GM18502 (cell line): ENCODE measurements at regions not wholly inside any gene's neighbourhood (a gene's known extent, or its start where the extent isn't known, plus 50 kb on each side); places are given as distances from the start of the nearest gene placed in this dataset.

Experiments
- ATAC-seq: cut with Tn5 transposase; IDR thresholded peaks from one replicate; pipeline ENCODE4 v1.9.1; 2021; ENCODE audit warnings: mild to moderate bottlenecking; ENCODE audit not compliant: unreplicated experiment, poor library complexity

DNA sequence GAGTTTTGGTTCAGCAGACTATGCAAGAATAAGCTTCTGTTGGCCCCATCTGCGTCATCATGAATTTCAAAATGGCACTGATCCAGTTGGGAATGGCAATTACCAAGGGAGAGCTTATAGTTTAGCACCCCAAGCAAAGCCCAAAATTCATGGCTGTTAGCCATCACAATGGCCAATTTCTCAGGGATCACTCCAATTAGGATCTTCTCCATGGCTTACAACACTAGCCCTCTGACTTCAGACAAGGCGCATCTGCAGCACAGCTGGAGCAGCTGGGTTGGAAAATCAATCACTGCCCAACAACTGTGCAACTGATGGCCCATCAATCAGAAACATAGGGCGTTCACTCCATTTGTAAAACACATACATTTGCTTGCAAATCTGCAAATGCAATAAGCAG, 273.6 kb downstream of the SRBD1 start:
- ATAC-seq, result no peak

DNA sequence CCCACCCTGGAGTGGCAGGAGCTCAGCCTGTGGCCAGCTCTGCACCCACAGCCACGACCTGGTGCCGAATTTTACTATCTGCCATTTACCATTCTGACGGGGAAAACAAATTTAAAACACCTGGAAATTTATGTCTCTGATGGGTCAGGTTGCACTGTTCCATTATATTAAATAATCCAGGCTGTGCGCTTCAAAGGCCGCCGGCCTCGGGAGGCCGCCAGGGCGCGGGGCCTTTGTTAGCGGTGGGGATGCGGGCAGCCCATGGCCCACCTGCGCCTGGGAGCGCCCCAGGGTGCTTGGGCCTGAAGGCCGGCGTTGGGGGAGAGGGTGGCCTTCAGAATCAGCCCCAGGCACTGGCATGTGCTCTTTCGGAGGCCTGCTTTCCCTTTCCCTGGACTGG, 276.9 kb downstream of the SRBD1 start:
- ATAC-seq, result no peak

DNA sequence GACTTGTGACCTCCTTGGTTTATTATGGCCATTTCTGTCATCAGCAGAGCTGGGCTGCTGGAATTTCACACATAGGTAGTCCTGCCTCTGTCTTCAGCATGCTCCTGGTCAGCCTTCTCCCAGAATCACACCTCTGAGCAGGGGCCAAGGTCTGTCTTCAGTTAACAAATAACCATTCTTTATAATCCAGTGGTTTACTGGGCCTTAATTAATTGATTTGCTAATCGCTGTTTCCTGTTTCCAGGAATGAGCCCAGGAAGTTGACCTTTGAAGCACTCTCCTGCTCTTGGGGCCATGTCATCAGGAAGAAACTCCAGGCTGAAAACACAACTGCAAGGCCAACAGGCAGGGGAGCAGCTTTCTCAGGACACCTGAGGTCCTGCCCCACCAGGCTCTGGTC, 278.5 kb downstream of the SRBD1 start:
- no peak for ATAC-seq

DNA sequence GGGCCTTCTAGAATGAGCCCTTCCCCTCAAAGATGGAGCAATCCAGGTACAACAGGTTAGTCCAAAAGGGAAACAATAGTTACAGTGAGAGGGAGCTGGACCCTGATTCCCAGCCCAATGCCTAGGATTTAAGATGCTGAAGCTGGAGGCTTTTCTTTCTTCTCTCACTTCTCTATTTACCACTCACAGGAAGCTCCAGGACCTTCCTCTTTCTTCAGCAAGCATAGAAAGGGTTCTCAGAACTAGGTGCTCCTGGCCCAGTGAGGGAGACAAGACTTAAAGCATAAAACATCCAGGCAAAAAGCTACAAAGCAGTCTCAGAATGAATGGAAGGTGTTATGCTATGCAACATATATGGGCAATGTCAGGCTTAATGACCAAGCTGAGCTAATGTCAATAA, 279.0 kb downstream of the SRBD1 start:
- ATAC-seq, result no peak

DNA sequence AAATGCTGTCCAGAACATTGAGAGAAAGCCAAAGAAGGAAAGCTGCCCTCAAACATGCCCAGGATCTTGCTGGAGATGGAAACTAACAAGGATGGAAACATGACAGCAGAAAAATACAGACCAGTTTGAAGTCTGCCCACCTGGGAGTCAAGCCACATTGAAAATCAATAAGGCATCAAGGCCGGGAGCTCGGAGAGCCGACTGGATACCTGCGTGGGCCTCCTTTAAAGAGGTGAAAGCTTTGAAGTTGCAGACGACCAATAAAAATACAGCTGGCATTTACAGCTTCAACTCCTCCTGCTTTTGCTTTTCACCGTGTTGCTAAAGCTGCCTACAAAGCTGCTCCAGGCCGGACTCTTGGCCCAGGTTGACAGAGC, 279.7 kb downstream of the SRBD1 start:
- no peak for ATAC-seq

DNA sequence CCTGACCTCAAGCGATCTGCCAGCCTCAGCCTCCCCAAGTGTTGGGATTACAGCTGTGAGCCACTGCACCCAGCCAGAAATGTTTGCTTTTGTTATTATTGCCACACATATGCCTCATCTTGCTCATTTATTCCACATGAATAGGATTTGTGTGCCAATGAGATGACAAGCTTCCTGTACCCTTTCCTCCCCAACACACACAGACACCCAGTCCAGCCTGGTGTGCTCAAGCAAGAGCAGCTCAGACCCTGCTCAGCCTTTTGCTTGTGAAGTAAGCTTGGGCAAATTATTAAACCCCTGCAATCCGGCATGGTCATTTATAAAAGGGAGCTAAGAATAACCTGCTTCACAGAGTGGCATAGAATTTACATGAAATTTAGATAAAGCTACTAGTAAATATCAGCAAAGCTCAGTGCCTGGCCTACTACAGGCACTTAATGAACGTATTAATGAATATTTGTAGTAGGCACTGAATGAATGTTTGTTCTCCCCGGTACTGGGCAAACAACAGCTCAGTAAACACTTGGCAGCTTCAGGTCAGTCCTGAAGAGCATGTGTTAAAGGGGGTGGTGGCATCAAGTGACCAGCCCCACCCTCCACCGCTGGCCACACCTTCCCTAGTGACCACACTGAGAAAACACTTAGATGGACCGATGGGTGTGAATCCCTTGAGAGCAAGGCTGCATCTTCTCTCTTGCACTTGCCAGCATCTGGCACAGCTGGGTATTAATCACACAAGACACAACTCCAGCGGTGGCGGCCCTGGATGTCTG, 280.2 kb downstream of the SRBD1 start:
- no peak for ATAC-seq

DNA sequence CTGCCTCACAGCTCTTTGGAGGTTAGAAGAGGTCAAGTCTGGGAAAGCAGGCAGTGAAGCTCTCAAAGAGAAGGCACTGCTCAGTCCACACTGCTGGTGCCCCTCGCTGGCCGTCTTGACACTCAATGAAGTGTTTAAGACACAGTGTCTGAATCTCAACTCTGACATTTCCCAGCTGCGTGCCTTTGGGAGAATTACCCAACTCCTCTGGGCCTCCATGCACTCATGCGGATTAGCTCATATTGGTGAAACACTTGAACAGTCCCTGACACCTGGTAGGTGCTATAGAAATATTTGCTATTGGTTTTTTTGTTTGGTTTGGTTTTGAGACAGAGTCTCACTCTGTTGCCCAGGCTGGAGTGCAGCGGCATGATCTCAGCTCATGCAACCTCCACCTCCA, 281.0 kb downstream of the SRBD1 start:
- no peak for ATAC-seq

DNA sequence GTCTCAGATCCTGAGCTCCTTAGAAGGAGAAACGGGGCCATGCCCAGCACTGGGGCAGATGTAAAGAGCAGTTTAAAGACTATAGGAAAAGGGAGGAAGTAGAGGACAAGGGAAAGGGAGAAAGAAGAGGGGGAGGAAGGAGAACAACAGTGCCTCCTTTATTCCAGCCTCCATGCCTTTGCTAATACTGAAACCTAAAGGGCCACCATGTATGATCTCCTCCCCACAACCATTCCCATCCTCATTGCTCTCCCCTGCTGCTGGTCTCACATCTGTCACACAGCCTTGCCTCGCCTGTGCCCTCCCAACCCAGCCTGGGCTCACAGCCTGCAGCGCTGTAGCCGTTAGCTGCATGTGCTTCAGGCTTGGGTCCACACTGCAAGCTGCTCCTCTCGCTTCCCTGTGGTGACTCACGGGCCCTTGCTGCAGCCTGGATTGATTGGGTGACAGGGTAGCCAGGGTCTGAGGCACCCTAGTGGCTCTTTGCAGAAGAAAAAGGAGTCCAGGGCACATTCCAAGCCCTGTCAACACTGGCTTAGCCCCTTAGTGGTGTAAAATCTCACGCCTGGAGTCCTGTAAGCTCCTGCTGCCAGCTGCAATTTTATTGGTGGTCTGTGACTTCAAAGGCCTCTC, 281.9 kb downstream of the SRBD1 start:
- ATAC-seq, result no peak

DNA sequence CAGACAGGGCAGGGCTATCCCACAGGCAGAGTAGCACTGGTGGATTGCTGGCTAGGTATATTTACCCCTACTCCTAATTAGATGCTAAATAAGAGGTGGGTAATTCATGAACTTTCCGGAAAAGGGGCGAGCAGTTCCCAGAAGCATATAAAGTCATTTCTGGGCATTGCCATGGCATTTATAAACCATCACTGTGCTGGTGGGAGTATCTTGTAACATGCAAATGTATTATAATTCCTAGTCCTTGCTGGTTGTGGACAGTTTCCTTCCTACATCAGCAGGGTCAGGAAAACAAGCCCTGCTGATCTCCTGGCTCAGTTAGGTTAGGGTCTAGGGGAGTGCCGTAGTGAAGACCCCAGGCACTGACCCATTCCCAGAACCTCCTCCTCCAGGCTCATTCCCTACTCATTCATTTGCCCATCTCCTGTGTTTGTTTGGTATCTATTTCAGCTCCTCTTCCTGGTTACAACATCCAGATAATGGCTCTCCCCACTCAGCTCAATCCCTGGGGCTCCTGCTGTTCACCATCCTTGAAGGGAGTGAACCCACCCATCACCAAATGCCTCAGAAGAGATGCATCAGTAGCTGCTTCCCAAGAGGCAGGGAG, 282.7 kb downstream of the SRBD1 start:
- ATAC-seq, result no peak

DNA sequence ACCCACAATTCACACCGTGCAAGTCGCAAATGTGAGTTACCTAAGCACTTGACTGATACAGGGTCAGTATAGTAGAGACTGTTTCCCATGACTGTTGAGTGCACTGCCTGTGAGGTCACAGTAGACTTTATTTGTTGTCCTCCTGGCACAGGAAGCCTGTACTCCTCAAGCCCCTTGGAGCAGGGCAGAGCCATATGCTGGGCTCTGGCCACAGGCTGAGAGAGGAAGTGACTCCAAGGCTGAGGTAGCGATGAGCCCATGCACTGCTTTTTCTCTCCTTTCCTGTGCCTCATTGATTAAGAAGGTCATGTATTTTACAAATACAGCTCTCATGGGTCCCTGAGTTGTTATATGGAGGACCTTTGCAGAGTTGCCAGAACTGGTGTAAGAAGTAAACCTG, 287.7 kb downstream of the SRBD1 start:
- ATAC-seq, result no peak

DNA sequence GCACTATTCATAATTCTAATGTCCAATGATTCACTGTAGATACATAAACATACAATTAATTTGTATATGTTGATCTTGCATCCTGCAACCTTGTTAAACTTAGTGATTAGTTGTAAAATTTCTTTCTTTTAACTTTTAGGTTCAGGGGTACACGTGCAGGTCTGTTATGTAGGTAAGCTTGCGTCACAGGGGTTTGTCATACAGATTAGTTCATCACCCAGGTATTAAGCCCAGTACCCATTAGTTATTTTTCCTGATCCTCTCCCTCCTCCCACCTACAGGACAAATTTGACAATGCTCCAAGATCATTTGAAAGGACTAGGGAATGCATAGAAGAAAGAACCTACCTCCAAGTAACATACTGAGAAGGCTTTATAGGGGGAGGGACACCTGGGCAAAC, 290.1 kb downstream of the SRBD1 start:
- ATAC-seq, result no peak

DNA sequence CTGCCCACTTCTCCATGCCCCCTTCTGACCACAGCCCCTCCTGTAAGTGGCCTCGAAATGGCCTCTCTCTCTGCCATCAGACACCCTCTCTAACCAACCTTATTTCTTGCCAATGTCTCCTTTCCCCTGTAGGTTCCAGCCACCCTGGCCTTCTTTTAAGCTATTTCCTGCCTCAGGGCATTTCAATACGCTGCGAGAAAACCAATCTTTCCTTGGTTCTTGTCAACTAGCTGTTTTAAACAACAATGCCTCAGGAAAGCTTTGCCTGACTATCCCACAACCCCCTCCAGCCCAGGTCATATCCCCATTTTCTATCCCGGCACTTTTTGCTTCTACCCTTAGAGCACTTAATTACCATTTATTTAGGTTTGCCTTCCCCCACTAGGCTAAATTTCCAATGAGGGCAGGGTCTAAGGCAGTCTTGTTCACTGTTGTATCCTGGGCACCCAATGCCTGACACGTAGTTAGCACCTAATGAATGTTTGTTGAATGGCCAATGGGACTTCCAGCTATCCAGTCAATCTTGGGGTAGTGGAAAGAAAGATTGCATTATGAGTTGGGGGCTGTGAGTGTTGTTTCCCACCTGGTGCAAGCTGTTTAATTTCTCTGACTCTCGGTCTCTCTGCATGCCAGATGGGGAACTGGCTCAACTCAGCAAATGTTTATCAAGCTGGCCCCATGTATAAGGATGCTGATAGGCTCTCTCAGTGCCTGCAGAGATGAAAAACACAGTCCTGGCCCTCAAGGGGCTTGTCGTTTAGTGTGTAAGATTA, 291.2 kb downstream of the SRBD1 start:
- ATAC-seq, result no peak

DNA sequence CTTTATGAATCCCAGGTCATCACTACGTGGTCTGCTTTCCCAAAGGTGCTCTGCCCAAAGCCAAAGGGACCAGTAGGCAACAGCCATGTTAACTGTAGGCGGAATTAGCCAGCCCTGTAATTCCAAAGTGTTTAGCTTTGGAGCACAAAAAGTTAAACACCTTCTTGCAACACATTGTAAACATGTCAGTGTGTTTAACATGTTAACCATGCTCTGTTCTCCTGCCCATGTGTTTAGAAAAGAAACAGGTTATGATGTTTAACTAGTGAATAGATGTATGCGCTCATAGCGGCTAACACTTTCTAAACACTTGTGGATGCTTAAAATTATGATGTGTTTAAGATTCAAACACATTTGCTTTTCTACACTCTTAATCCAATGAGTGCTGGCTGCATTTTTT, 292.4 kb downstream of the SRBD1 start:
- no peak for ATAC-seq

DNA sequence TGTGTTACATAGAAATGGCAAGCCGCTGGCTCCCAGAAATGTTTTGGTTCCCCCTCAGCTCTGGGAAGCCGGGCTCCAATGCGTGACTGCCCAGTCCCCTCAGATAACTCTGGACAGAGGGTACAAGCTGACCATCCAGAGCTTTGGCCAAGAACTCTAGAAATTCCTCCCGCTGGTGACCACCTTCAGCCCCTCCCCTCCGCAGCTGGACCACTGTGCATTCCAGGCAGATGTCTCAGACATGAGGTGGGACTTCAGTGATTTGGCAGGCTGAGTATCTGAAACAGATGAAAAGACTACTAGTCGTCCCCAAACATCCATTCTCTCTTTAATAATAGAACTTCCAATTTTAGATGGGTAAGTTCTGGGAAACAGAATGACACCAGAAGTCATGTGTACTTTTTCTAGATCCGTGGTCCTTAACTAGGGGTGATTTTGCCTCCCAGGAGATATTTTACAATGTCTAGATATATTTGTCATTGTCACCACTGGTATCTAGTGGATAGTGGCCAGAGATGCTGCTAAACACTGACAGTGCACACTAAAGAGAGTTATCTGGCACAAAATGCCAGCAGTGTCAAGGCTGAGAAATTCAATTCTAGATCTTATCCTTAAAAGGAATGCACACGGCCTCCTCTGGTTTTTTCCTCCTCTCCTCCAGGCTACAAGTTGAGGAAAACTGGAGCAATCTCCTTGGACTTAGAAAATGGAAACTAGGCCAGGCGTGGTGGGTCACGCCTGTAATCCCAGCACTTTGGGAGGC, 294.3 kb downstream of the SRBD1 start:
- ATAC-seq, result no peak

DNA sequence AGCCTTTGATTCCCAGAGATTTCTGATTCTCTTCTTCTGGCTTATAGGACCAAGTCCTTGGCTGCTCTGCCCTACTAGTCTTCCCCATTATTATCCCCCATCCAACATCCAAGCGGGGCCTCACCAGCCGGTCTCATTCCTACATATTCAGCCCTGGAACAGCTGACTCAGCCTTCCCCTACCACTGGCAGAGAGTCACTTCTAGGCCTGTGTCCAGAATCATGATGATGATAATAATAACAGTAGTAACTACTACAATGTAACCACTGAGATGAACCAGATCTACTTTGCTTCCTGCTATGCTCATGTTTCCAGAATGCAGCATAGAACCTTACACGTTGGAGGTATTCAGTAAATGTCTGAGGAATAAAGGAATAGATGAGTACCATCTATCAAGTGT, 295.2 kb downstream of the SRBD1 start:
- ATAC-seq, result no peak

DNA sequence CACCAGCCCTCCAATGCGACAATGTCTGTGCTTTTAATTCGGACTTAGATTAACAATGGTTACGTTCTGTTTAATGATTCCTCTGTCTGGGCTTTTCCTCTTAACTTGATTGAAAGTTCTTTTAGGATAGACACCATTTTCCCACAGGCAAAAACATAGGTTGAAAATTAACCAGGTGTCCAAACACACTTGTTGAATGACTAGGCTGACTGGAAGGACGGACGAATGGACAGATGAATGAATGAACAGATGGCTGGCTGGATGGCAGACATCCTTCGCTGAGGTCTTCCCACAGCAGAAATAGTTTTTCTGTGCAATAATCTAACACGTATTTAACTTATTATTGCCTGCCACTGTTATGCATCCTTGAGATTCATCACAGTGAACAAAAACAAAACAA, 298.8 kb downstream of the SRBD1 start:
- no peak for ATAC-seq

DNA sequence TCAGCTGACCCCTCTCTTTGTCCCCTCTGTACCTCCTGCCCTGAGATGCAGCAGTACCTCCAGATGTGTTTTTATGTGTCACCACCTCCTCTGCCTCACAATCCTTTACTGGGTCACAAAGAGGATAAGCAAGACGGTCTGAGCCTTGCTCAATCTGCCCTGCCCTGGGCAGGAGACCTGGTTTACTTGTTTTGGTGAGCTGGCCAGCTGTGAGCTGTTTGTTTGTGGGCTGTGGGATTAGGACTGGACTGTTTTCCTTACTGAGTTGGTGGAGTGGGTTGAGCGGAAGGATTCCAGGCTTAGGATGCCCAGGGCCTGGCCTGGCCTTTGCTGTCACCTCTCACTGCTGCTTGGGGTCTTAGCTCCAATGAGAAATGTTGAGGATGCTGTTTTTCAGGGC, 299.5 kb downstream of the SRBD1 start:
- ATAC-seq, result no peak

DNA sequence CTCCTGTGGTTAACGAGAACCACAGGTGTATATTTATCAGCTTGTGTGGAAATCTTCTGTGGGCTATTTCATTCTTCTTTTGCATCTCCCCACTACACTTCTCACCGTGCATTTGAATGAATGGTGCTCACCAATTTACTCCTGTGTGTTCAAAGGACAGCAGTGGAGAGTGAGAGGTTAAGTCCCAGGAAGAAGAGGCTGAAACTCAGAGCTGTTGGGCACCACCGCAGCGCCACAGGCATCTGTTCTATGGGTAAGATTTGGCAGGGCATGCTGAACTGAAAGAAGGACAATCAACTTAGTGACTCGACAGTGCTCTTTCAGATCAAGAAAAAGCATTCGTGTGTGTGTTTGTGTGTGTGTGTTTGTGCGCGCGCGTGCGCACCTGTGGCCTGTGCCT, 297.9 kb upstream of the SIX2 start:
- no peak for ATAC-seq

DNA sequence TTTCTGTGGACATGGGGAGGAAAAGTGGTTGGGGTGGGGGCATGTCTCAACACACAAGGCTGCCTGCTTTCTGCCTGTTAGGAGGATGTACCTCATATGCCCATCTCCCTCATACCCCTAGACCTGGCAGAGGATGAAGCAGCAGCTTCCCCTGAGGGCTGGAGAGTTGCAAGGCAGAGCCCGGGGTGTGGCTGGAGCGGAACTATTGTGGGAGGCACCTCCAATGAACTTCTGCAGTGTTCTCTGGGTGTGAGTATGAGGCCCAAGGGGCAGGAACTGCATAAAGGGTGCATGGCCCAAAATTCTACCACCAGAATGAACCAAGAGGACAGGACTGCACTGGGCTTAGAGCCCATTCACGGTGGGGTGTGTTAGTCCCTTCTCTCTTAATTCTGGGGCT, 296.3 kb upstream of the SIX2 start:
- no peak for ATAC-seq

DNA sequence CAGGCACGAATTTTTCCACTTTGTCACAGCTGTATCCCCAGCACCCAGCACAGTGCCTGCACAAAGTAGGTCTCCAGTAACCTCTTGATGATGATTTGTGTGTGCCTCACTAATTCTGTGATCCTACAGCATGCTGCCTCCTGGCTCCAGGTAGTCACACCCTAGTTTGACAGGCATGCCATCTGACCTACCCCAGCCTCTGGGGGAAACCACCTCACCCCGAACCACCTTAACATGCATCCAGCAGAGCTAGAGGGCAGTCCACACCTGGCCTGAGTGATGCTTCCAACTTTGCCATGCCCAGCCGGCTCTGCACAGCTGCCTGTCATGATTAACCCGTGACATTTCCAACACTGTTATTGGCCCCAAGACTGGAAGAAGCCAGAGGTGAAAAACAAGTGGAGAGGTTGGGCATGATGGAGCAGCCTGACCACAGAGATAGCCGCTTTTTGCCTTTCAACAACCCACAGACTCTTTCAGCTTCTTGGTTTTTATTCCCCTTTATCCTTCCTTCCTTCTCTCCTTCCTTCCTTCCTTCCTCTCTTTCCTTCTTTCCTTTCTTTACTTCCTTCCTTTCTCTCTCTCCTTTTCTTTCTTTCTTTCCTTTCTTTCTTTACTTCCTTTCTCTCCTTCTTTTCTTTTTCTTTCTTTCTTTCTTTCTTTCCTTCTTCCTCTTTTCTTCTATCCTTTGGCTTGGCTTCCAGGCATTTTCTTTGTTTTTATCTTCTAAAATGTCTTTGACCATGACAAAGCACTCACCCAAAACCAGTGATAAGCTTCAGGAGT, 294.4 kb upstream of the SIX2 start:
- ATAC-seq, result no peak
